Lower leg skin (tissue), 3 donors: ENCODE measurements at regions not wholly inside any gene's neighbourhood (a gene's known extent, or its start where the extent isn't known, plus 50 kb on each side); places are given as distances from the start of the nearest gene placed in this dataset.

Experiments used
- POLR2A ChIP-seq, 2 donors: fragments of 450-650 bp; IDR thresholded peaks; one replicate each; pipeline ENCODE4 v1.6.1; 2016 to 2017; ENCODE audit warnings: antibody characterized with exemption in 2 of 2, mild to moderate bottlenecking in 1 of 2, moderate library complexity in 1 of 2
- TF ChIP-seq, protein P1 (sequence below), 3 donors: fragments of 450-650 bp; IDR thresholded peaks; one replicate each; pipeline ENCODE4 v1.5.1; 2016; ENCODE audit warnings: antibody characterized with exemption in 3 of 3, mild to moderate bottlenecking in 3 of 3, moderate library complexity in 2 of 3

DNA sequence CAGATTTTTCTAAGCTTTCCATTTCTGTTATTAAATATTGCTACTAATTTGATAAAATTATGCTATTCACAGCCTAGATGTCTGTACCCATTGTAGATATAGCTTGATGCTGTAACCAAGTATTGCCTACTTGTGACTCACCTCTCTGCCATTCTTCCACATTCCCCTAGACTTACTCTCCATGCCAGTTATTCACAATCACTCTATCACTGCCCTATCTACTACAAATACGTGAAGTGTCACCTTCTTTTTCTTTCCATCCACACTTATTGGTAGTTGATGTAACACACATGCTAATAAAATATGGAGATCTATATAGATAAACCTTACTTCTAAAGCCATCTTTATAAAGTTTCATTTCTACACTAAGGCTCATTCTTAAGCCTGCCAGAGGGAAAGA is 179.4 kb upstream of the PACRGL start:
- TF ChIP-seq, protein P1, sequence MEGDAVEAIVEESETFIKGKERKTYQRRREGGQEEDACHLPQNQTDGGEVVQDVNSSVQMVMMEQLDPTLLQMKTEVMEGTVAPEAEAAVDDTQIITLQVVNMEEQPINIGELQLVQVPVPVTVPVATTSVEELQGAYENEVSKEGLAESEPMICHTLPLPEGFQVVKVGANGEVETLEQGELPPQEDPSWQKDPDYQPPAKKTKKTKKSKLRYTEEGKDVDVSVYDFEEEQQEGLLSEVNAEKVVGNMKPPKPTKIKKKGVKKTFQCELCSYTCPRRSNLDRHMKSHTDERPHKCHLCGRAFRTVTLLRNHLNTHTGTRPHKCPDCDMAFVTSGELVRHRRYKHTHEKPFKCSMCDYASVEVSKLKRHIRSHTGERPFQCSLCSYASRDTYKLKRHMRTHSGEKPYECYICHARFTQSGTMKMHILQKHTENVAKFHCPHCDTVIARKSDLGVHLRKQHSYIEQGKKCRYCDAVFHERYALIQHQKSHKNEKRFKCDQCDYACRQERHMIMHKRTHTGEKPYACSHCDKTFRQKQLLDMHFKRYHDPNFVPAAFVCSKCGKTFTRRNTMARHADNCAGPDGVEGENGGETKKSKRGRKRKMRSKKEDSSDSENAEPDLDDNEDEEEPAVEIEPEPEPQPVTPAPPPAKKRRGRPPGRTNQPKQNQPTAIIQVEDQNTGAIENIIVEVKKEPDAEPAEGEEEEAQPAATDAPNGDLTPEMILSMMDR (IDR thresholded peaks at IDR 0.05): no peak
- no peak for TF ChIP-seq POLR2A (IDR thresholded peaks at IDR 0.05)
